IMR-90 (cell line): ENCODE measurements at regions not wholly inside any gene's neighbourhood (a gene's known extent, or its start where the extent isn't known, plus 50 kb on each side); places are given as distances from the start of the nearest gene placed in this dataset.

ENCODE experiments used
- BHLHE40 ChIP-seq: fragments of 150-350 bp; IDR thresholded peaks from 2 replicates; pipeline ENCODE4 v1.6.1; 2016; ENCODE audit warnings: mild to moderate bottlenecking, low read depth, low read length
- CEBPB ChIP-seq: IDR thresholded peaks from 2 replicates; pipeline ENCODE4 v1.6.1; 2012; ENCODE audit warnings: low read depth, low read length, improper control_type of control experiment
- FOS ChIP-seq: fragments of 150-350 bp; IDR thresholded peaks from 2 replicates; pipeline ENCODE4 v1.6.1; 2016; ENCODE audit warnings: low read depth, low read length
- MAFK ChIP-seq: IDR thresholded peaks from 2 replicates; pipeline ENCODE4 v1.6.1; 2012; ENCODE audit warnings: low read depth, low read length, improper control_type of control experiment
- MXI1 ChIP-seq: IDR thresholded peaks from 2 replicates; pipeline ENCODE4 v1.6.1; 2012; ENCODE audit warnings: low read depth, mild to moderate bottlenecking, low read length, moderate library complexity, borderline replicate concordance
- POLR2A ChIP-seq: IDR thresholded peaks from 2 replicates; pipeline ENCODE4 v1.6.1; 2012; ENCODE audit warnings: mild to moderate bottlenecking, low read depth, low read length
- RAD21 ChIP-seq: IDR thresholded peaks from 2 replicates; pipeline ENCODE4 v1.6.1; 2012; ENCODE audit warnings: low read length, improper control_type of control experiment
- RCOR1 ChIP-seq: IDR thresholded peaks from 2 replicates; pipeline ENCODE4 v1.6.1; 2012; ENCODE audit warnings: mild to moderate bottlenecking, low read length, improper control_type of control experiment; ENCODE audit not compliant: insufficient replicate concordance
- RFX5 ChIP-seq: IDR thresholded peaks from 2 replicates; pipeline ENCODE4 v1.8.0; 2012; ENCODE audit warnings: low read depth, mild to moderate bottlenecking, low read length, moderate library complexity
- TF ChIP-seq, protein P1 (sequence below): conservative IDR thresholded peaks from 2 replicates; pipeline ENCODE4 v1.5.1; 2012; ENCODE audit warnings: mild to moderate bottlenecking, low read depth, low read length, improper control_type of control experiment
- TF ChIP-seq, protein P2 (sequence below): fragments of 150-350 bp; IDR thresholded peaks from 2 replicates; pipeline ENCODE4 v1.6.1; 2017; ENCODE audit warnings: mild to moderate bottlenecking, antibody characterized with exemption, low read length, low read depth

DNA sequence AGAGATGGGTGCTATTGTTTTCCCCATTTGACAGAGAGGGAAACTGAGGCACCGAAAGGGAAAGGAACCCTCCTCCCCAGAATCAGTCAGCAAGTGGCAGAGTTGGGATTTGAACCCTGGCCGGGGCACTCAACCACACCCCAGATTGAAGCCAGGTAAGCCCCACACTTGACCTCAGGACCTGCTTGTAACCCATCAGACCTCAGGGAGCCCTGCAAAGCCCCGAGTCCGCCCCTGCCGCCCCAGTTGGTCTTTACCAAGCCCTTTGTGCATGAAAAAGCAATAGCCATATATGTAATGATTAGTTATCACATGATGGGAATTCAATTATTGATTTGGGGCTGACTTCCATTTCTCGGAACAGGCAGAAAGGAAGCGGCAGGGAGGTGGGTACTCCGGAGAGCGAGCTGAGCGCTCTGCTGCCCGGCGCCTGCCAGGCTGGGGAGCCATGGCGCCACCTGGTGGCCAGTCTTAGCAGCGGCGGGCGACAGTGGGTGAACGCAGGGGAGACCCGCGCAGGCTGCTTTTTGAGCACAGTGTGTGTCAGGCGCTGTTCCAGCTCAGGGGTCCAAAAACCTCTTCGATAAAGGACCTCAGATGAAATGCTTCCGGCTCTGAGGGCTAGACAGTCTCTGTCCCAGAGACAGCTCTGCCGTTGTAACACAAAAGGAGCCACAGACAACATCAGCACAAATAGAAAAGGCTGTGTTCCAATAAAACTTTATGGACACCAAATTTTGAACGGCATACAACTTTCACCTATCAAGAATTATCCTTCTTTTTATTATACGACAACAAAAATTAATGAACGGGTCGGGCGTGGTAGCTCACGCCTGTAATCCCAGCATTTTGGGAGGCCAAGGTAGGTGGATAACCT is 82.9 kb upstream of the CACNA1A start:
- TF ChIP-seq, protein P1, sequence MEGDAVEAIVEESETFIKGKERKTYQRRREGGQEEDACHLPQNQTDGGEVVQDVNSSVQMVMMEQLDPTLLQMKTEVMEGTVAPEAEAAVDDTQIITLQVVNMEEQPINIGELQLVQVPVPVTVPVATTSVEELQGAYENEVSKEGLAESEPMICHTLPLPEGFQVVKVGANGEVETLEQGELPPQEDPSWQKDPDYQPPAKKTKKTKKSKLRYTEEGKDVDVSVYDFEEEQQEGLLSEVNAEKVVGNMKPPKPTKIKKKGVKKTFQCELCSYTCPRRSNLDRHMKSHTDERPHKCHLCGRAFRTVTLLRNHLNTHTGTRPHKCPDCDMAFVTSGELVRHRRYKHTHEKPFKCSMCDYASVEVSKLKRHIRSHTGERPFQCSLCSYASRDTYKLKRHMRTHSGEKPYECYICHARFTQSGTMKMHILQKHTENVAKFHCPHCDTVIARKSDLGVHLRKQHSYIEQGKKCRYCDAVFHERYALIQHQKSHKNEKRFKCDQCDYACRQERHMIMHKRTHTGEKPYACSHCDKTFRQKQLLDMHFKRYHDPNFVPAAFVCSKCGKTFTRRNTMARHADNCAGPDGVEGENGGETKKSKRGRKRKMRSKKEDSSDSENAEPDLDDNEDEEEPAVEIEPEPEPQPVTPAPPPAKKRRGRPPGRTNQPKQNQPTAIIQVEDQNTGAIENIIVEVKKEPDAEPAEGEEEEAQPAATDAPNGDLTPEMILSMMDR = peak; percentile 94
- TF ChIP-seq POLR2A (no peak), RFX5 (no peak), RAD21 (peak; percentile 88), BHLHE40 (no peak), MAFK (no peak), CEBPB (no peak), RCOR1 (no peak), FOS (no peak), MXI1 (no peak)
- TF ChIP-seq, protein P2, sequence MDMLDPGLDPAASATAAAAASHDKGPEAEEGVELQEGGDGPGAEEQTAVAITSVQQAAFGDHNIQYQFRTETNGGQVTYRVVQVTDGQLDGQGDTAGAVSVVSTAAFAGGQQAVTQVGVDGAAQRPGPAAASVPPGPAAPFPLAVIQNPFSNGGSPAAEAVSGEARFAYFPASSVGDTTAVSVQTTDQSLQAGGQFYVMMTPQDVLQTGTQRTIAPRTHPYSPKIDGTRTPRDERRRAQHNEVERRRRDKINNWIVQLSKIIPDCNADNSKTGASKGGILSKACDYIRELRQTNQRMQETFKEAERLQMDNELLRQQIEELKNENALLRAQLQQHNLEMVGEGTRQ = no peak
